H1 (cell line): ENCODE measurements at regions not wholly inside any gene's neighbourhood (a gene's known extent, or its start where the extent isn't known, plus 50 kb on each side); places are given as distances from the start of the nearest gene placed in this dataset.

Experiments
- BRCA1 ChIP-seq: IDR thresholded peaks from 2 replicates; pipeline ENCODE4 v1.6.1; 2012; ENCODE audit warnings: low read depth, low read length, improper control_type of control experiment
- EZH2 ChIP-seq: fragments of 200-600 bp; sonication (generic); IDR thresholded peaks from 2 replicates; pipeline ENCODE4 v1.7.1; 2012; ENCODE audit warnings: low read depth, mild to moderate bottlenecking, moderate library complexity, low read length, inconsistent platforms; ENCODE audit not compliant: severe bottlenecking
- GABPA ChIP-seq: IDR thresholded peaks from 2 replicates; pipeline ENCODE4 v1.6.1; 2011; ENCODE audit warnings: mild to moderate bottlenecking, low read length, moderate library complexity, borderline replicate concordance; ENCODE audit not compliant: insufficient read depth
- KDM5A ChIP-seq: fragments of 200-600 bp; IDR thresholded peaks from 2 replicates; pipeline ENCODE4 v1.7.1; 2012; ENCODE audit warnings: mild to moderate bottlenecking, low read length, inconsistent platforms, mixed read lengths
- POLR2A ChIP-seq, 2 experiments: IDR thresholded peaks; 1 replicate in 1 of 2; 2 replicates in 1 of 2; pipeline ENCODE4 v1.6.1; 2011; ENCODE audit warnings: low read depth in 2 of 2, low read length in 2 of 2, mild to moderate bottlenecking in 2 of 2; ENCODE audit errors: control extremely low read depth in 1 of 2
- RAD21 ChIP-seq, 2 experiments: IDR thresholded peaks in 1 of 2; conservative IDR thresholded peaks in 1 of 2; 2 replicates each; pipeline ENCODE4 v1.6.1; 2011; ENCODE audit warnings: low read depth in 2 of 2, low read length in 2 of 2, improper control_type of control experiment in 1 of 2, inconsistent platforms in 1 of 2, mild to moderate bottlenecking in 1 of 2, moderate library complexity in 1 of 2
- SP2 ChIP-seq: IDR thresholded peaks from 2 replicates; pipeline ENCODE4 v1.6.1; 2012; ENCODE audit warnings: mild to moderate bottlenecking, low read length, inconsistent platforms
- TEAD4 ChIP-seq: IDR thresholded peaks from 2 replicates; pipeline ENCODE4 v1.6.1; 2012; ENCODE audit warnings: low read depth, low read length, inconsistent platforms, mixed read lengths
- YY1 ChIP-seq: IDR thresholded peaks from 2 replicates; pipeline ENCODE4 v1.6.1; 2011; ENCODE audit warnings: low read depth, mild to moderate bottlenecking, low read length
- TF ChIP-seq, protein P1 (sequence below), 3 experiments: IDR thresholded peaks; 1 replicate in 2 of 3; 2 replicates in 1 of 3; pipeline versions ENCODE4 v1.5.1 to v1.6.1; 2011; ENCODE audit warnings: low read length in 3 of 3, mild to moderate bottlenecking in 3 of 3, inconsistent platforms in 2 of 3, low read depth in 1 of 3, moderate library complexity in 1 of 3; ENCODE audit not compliant: insufficient read depth in 1 of 3; ENCODE audit errors: control extremely low read depth in 1 of 3

DNA sequence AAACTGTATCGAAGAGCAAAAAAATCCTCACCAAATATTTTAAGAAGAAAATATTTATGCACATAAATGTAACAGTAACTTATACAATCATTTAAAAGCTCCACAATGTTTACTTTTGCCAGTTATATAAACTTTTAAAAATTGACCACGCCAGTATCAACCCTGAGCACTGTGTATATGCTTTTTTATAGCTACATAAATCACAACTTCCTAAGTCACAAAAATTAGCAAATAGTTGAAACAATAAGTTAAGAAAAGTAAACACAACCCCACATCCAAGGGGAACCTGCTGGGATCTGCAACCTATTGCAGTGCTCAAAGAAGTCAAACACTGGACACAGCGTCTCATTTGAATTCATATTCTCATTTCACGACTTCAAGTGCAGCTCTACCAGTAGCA, 89.8 kb upstream of the DST start:
- no peak for TF ChIP-seq POLR2A (IDR thresholded peaks at IDR 0.05; ENCODE audit: control extremely low read depth in 1 of 2, low read depth in 2 of 2, low read length in 2 of 2)
- no peak for TF ChIP-seq EZH2
- no peak for TF ChIP-seq SP2
- no peak for TF ChIP-seq TEAD4
- TF ChIP-seq YY1 = no peak
- TF ChIP-seq, protein P1, sequence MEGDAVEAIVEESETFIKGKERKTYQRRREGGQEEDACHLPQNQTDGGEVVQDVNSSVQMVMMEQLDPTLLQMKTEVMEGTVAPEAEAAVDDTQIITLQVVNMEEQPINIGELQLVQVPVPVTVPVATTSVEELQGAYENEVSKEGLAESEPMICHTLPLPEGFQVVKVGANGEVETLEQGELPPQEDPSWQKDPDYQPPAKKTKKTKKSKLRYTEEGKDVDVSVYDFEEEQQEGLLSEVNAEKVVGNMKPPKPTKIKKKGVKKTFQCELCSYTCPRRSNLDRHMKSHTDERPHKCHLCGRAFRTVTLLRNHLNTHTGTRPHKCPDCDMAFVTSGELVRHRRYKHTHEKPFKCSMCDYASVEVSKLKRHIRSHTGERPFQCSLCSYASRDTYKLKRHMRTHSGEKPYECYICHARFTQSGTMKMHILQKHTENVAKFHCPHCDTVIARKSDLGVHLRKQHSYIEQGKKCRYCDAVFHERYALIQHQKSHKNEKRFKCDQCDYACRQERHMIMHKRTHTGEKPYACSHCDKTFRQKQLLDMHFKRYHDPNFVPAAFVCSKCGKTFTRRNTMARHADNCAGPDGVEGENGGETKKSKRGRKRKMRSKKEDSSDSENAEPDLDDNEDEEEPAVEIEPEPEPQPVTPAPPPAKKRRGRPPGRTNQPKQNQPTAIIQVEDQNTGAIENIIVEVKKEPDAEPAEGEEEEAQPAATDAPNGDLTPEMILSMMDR (IDR thresholded peaks at IDR 0.05; ENCODE audit: control extremely low read depth in 1 of 3, insufficient read depth in 1 of 3, low read depth in 1 of 3, low read length in 3 of 3) = no peak
- no peak for TF ChIP-seq BRCA1
- TF ChIP-seq KDM5A = no peak
- TF ChIP-seq RAD21 (IDR thresholded peaks at IDR 0.05 in 1 of 2, conservative IDR thresholded peaks at IDR 0.05 in 1 of 2; ENCODE audit: low read depth in 2 of 2, low read length in 2 of 2) = no peak
- no peak for TF ChIP-seq GABPA
